Activated T-helper 1 cell treated with anti-CD3 and anti-CD28 coated beads, Interleukin-2, amount 50 U/mL, for 16 hours (primary cell): ENCODE measurements at regions not wholly inside any gene's neighbourhood (a gene's known extent, or its start where the extent isn't known, plus 50 kb on each side); places are given as distances from the start of the nearest gene placed in this dataset.

Experiments used
- DNase-seq, 2 donors: peaks; one replicate each; pipeline ENCODE4 v3.0.0-alpha.2; 2020; ENCODE audit warnings: low read depth in 1 of 2, low spot score in 1 of 2

DNA sequence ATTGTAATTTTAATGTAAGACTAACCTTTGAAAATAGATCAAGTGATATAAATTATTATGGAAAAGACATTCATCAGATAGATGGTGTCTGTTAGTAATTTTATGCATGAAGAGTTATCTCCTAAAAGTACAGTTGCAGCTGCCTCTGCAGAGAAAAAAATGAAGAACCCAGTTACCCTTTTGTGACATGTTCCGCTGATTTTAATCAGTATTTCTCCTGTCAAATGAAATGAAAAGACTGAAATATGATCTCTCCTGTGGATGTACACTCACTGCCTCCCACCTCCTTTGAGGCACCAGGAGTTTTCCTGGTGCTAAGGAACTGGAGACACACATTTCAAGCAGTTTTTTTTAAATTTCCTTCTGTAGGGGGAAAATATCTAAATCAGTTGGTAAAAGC is 277.4 kb downstream of the KIF4B start:
- no peak for DNase-seq

DNA sequence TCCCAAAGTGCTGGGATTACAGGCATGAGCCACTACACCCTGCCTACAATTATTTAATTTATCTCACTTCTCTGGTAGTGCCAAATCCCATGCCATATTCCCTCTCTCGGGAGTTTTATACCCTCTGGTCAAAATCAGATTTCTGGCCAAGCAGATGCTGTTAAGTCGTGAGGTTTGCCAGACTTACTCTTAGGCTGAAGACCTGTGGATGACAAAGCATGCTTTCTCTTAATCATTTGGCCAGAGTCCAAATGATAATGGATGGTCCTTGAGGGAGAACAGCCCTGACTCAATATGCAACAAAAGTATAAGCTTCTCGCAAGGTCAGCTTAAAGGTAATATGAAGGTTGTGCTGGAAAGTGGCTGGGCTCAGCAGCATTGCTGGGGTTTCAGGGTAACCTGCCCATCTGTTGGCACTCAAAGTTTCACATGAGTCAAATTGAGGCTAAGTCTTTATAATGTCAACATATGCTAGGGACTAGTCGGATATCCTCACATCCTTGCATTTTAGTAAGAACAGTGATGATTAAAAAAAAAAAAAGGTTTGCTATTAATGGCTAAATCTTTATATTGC is 280.1 kb downstream of the KIF4B start:
- DNase-seq: no peak

DNA sequence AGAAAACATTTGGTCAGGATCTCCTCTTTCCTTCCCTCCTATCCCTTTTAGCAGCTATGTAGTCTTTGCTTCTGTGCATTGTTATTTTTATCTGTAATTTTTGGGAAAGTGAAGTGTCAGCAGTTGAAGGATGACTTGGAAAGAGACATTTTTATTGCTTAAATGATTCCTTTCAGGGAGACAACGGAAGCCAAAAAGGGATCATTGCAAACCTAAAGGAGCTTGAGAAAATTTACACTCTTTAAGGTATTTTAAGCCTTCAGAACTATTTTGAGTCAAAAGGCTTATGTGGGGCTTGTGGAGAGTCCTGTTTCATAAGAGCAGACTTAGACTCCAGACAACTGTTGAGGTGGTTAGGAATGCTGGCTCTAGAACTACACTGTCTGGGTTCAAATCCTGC is 281.6 kb downstream of the KIF4B start:
- no peak for DNase-seq

DNA sequence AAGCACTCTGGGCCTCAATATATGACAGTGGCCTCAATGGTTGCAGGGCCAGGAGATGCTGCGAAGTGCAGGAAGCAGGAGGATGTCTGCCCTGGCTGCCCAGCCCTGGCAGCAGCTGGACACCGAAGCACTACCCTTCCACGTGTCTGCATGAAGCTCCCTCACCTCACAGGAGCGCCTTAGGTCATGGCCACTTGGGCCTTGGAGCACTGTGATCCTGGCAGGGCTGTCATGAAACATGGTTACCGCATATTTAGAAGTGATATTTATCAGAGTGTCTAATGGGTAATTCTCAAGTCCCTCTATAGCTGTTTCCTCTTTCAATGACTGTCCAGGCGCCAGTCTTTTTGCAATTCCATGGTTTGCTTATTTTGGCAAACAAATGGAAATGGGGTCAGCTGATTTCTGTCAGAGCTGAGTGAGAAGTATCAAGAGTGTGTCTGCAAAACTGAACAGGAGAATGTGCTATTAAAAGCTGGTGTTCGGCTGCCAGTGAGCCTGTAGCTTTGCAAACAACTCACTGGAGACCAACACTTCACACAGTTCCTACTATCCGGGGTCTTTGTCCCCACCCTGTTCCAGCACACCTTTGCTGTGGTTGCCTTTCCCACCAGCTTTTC is 285.9 kb downstream of the KIF4B start:
- DNase-seq: no peak

DNA sequence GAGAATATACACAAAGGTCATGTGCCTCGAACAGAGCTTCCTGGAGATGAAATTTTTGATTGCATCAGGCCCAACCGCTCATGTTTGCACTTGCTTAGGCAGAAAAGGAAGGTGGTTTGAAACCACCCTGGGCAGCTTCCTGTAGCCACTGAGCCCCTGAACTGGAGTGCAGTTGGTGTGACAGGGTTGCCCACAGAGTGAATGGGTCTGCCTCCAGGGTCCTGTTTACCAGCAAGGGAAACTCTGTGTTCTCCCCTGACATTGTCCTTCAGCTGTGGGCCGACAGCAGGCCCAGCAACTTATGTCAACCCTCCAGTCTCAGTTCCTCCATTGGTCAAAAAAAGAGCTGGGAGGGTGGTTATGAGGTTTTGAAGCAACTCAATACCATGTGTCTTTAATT is 289.6 kb downstream of the KIF4B start:
- no peak for DNase-seq

DNA sequence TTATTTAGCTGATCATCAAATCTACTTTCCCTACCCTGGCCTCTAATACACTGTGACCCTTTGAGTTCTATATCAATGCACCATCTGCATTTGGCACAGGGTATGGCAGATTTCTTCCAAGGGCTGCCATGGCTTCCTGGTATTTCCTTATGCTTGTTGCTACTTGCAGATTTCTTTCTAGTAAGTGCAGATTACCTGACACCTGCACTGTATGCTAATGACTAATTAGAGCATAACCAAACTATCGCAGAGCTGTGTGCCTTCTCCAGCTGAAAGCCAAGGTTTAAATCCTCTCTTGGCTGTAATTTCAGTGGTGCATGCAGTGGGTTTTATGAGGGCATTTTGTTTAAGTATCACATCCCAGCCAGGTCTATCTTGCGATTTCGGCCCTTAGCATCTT is 293.7 kb downstream of the KIF4B start:
- no peak for DNase-seq

- no peak for DNase-seq
Observed at GRCh38 chr5:155308289-155308688, 294.7 kb downstream of the KIF4B start.

DNA sequence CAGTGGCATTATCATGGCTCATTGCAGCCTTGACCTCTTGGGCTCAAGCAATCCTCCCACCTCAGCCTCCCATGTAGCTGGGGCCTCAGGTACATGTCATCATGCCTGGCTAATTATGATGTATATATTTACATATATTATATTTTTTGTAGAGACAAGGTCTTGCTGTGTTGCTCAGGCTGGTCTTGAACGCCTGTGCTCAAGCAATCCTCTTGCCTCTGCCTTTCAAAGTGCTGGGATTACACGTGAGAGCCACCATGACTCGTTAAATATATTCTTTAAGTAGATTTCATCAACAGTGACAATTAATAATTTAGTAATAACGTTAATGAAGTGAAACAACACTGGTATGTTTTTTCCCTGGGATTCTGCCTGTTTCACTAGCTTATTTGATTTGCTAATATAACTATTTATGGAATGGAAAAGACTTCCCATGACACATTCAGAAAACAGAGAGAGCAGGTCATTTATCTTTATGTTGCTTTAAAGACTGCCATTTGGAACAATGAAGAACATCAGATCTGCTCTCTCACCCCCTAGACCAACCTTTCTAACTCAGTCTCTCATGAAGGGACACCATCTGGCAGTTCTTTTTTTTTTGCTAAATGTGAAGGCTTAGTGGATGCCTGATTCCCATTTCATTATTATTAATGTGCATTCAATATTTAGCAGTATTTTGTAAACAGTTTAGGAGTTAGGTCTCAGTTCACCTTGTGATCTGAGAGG is 295.6 kb downstream of the KIF4B start:
- DNase-seq: no peak

DNA sequence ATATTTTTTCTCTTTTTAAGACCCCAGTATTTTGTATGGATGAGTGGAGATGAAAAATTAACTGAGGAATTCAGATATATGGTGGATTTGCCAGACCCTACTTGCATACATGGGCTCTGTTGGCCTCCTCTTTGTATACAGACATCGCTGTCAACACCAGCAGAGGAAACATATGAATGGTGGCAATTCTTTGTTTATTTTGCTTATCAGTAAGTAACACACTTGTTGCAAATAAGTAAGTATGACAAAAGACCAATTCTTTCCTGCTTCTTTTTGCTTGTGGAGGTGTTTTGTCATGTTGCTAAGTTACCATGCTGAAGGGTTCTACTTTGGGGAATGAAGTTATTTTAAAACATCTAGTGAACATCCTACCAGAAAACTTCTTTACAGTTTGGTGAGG is 298.2 kb downstream of the KIF4B start:
- DNase-seq: no peak

- DNase-seq: no peak
Observed at GRCh38 chr5:155313518-155313917, 300.0 kb downstream of the KIF4B start.

- no peak for DNase-seq
Observed at GRCh38 chr5:155316070-155316714, 302.6 kb downstream of the KIF4B start.

DNA sequence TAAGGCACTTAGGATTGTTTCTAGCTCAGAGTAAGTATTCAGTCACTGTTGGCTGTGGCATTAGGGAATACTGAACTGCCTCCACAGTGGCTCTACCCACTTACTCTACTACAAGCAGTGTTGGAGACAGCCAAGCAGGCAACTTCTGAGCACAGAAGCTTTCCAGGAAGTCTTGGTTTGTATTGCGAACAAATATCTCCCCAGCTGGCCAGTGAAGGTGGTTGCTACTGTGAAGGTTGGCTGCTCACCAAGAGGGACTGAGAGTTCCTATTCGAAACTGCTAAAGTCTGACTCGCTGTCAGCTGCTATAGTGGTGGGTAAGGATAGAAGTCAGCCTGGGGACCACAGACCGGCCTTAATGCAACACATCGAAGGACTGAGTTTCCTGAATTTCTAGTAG is 319.1 kb downstream of the KIF4B start:
- no peak for DNase-seq

GRCh38 chr5:155342956-155343355 is 329.4 kb downstream of the KIF4B start:
- no peak for DNase-seq

GRCh38 chr5:155343468-155343867 is 329.9 kb downstream of the KIF4B start:
- no peak for DNase-seq

- DNase-seq: no peak
Observed at GRCh38 chr5:155353231-155353630, 339.7 kb downstream of the KIF4B start.

- DNase-seq: no peak
Observed at GRCh38 chr5:155366096-155366495, 352.5 kb downstream of the KIF4B start.

DNA sequence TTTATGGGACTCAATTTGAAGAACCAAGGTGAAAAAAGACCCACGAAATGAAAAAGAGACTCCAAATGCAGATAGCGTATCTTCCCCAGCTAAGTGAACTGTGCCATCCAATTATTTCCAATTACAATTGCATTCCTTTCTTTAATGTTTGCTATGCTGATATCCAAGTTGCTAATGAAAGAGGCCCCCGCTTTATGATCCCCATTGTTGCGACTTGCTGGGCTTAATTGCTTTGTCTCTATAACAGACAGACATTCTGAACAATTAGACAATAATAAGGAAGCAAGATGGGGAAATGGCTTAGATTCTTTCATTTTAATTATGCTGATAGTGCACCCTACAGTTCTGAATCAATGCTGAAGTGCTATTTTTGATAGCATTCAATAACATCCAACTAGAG is 354.3 kb downstream of the KIF4B start:
- DNase-seq: no peak

DNA sequence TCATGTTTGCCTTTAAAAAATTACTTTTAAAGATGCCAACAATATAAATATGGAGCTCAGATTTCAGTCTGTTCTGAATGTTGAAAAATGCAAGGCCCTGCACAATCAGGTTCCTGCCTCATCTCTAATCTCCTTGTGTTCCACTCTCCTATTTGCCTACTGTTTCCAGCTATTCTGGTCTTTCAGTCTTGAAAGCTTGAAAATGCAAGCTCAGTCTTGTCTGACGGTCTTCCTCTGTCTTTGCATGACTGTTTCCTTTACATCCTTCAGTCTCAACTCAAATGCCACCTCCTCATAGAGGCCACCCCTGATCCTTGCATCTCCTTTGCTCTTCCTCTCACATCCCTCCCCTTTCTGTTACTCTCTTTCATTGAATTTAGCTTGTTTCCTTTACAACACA is 354.9 kb downstream of the KIF4B start:
- no peak for DNase-seq

DNA sequence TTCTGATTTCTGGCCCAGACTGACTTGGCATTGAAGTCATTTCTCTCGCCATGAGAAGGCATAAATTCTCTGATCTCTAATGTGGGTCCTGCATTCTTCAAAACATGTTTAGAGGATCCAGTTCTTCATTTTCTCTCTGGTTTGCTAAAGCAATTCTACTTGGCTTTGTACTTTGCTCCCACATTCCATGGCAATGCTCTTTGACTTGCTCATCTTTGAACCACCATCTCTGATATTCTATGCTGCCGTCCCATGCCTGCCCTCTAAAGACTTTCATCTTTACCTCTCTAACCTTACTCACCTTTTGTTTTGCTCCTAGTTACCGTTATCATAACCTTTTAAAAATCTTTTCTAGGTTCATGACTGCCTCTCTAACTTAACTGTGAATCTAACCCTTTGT is 366.9 kb downstream of the KIF4B start:
- DNase-seq: no peak

DNA sequence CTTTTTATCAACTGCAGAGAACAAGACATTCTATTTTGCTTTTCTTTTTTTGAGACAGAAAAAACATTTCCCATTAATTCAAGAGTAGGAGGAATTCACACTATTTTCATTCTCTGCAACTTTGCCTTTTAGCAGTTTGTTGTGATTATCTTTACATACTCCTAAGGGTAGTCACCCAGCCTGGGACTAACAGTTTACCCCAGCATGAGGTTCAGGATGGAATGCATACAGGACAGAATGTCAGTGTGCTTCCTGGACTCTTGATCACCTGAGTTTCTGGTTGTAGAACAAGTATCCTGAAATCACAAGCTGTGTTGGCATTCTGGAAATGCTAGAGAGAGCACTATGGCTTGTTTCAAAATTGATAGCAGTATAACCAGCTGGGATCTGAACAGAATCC is 368.1 kb downstream of the KIF4B start:
- DNase-seq: no peak

- no peak for DNase-seq
Observed at GRCh38 chr5:155389498-155389897, 375.9 kb downstream of the KIF4B start.

DNA sequence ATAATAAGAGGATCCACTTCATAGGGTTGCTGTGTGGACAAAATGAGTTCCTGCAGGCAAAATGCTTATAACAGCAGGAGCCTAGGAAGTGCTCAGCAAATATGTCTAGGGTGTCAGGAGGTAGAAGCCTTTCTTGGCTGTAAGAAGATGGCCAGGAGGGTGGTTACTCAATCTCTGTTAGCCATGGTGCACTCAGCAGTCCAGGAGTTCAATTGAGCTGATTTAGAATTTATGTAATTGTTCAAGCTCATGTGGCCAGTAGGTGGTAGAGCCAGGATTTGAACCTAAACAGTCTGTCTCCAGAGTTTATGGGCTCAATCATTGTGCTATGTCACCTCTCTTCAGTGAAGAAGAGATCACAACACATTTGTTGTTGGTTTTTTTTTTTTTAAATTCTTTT is 381.2 kb downstream of the KIF4B start:
- no peak for DNase-seq
